RWPE2 (cell line): ENCODE measurements at regions not wholly inside any gene's neighbourhood (a gene's known extent, or its start where the extent isn't known, plus 50 kb on each side); places are given as distances from the start of the nearest gene placed in this dataset.

Experiments used
- ATAC-seq: fragments of 200-7000 bp; cut with Tn5 transposase; 3 replicates; pipeline ENCODE4 v1.9.1; 2021; ENCODE audit warnings: low read depth
- DNase-seq: peaks from one replicate; pipeline ENCODE4 v3.0.0-alpha.2; 2020; ENCODE audit warnings: low spot score
- H3K27ac ChIP-seq: fragments of 450-650 bp; 2 replicates; pipeline ENCODE4 v1.5.1; 2017; ENCODE audit warnings: mild to moderate bottlenecking; ENCODE audit not compliant: poor library complexity, severe bottlenecking
- H3K27me3 ChIP-seq: fragments of 250-450 bp; sonication (Bioruptor Pico); 2 replicates; pipeline ENCODE4 v1.5.1; 2021; ENCODE audit warnings: mild to moderate bottlenecking, moderate library complexity; ENCODE audit not compliant: insufficient read depth, poor library complexity, severe bottlenecking
- H3K36me3 ChIP-seq: fragments of 250-450 bp; sonication (Bioruptor Pico); 2 replicates; pipeline ENCODE4 v1.5.1; 2020; ENCODE audit warnings: low read depth, mild to moderate bottlenecking, moderate library complexity
- H3K4me1 ChIP-seq: fragments of 250-450 bp; sonication (Bioruptor Pico); 2 replicates; pipeline ENCODE4 v1.5.1; 2021; ENCODE audit warnings: mild to moderate bottlenecking, moderate library complexity; ENCODE audit not compliant: insufficient read depth, poor library complexity, severe bottlenecking
- H3K4me3 ChIP-seq: fragments of 250-450 bp; sonication (Bioruptor Pico); 2 replicates; pipeline ENCODE4 v1.5.1; 2021; ENCODE audit warnings: mild to moderate bottlenecking, moderate library complexity; ENCODE audit not compliant: severe bottlenecking
- H3K9me3 ChIP-seq: fragments of 250-450 bp; sonication (Bioruptor Pico); 2 replicates; pipeline ENCODE4 v1.5.1; 2021; ENCODE audit warnings: mild to moderate bottlenecking, moderate library complexity; ENCODE audit not compliant: severe bottlenecking
- CTCF ChIP-seq: fragments of 450-650 bp; IDR thresholded peaks from one replicate; pipeline ENCODE4 v1.5.1; 2017; ENCODE audit warnings: mild to moderate bottlenecking, moderate library complexity; ENCODE audit not compliant: poor library complexity, severe bottlenecking

GRCh38 chr3:164748626-164749025, 329.7 kb downstream of the SI start:
- no peak overlapping the region for H3K4me3 ChIP-seq
- H3K27ac ChIP-seq, result no peak overlapping the region
- H3K36me3 ChIP-seq, result no peaks in the 10 kb centered on the region
- no peaks in the 10 kb centered on the region for H3K4me1 ChIP-seq
- no peak for TF ChIP-seq CTCF
- no peaks in the 10 kb centered on the region for H3K9me3 ChIP-seq
- H3K27me3 ChIP-seq, result no peaks in the 10 kb centered on the region
- DNase-seq (no peak), ATAC-seq (no peak)

GRCh38 chr3:164741869-164742268, 336.4 kb downstream of the SI start:
- Histone ChIP-seq H3K27ac (no peak overlapping the region), H3K9me3 (no peaks in the 10 kb centered on the region), H3K27me3 (no peaks in the 10 kb centered on the region), H3K36me3 (no peaks in the 10 kb centered on the region), H3K4me1 (no peaks in the 10 kb centered on the region), H3K4me3 (no peak overlapping the region)
- no peak for TF ChIP-seq CTCF
- DNase-seq (no peak), ATAC-seq (no peak)

- Histone ChIP-seq H3K27me3 (no peaks in the 10 kb centered on the region), H3K4me3 (no peak overlapping the region), H3K36me3 (no peaks in the 10 kb centered on the region), H3K9me3 (no peaks in the 10 kb centered on the region), H3K4me1 (no peaks in the 10 kb centered on the region), H3K27ac (no peak overlapping the region)
- no peak for ATAC-seq
- no peak for DNase-seq
- TF ChIP-seq CTCF, result no peak
These were observed 341.1 kb downstream of the SI start for GRCh38 chr3:164737174-164737573.

- Histone ChIP-seq H3K36me3 (no peaks in the 10 kb centered on the region), H3K9me3 (no peaks in the 10 kb centered on the region), H3K4me1 (no peaks in the 10 kb centered on the region), H3K4me3 (no peak overlapping the region), H3K27me3 (peaks cover 4% of the 10 kb centered on the region), H3K27ac (no peak overlapping the region)
- DNase-seq (no peak), ATAC-seq (no peak)
- TF ChIP-seq CTCF, result no peak
These were observed 346.1 kb downstream of the SI start for GRCh38 chr3:164732166-164732565.

- no peak for ATAC-seq
- TF ChIP-seq CTCF, result no peak
- Histone ChIP-seq H3K27ac (no peak overlapping the region), H3K4me3 (no peak overlapping the region), H3K4me1 (no peaks in the 10 kb centered on the region), H3K36me3 (no peaks in the 10 kb centered on the region), H3K9me3 (no peaks in the 10 kb centered on the region), H3K27me3 (peaks cover 4% of the 10 kb centered on the region)
- DNase-seq, result no peak
These were observed 347.4 kb downstream of the SI start for GRCh38 chr3:164730815-164731360.
